ENCODE measurements at regions not wholly inside any gene's neighbourhood (a gene's known extent, or its start where the extent isn't known, plus 50 kb on each side); places are given as distances from the start of the nearest gene placed in this dataset.
"Not testable (repeated sequence)": the region's sequence is repeated elsewhere in the genome, so short reads cannot be mapped to it uniquely, and the experiment has no call there.

DNA sequence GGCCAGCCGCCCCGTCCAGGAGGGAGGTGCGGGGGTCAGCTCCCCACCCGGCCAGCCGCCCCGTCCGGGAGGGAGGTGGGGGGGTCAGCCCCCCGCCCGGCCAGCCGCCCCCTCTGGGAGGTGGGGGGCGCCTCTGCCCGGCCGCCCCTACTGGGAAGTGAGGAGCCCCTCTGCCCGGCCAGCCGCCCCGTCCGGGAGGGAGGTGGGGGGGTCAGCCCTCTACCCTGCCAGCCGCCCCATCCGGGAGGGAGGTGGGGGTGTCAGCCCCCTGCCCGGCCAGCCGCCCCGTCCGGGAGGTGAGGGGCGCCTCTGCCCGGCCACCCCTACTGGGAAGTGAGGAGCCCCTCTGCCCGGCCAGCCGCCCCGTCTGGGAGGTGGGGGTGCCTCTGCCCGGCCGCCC is 61.5 kb upstream of the LMCD1 start:
- not testable (repeated sequence) for DNase-seq

DNA sequence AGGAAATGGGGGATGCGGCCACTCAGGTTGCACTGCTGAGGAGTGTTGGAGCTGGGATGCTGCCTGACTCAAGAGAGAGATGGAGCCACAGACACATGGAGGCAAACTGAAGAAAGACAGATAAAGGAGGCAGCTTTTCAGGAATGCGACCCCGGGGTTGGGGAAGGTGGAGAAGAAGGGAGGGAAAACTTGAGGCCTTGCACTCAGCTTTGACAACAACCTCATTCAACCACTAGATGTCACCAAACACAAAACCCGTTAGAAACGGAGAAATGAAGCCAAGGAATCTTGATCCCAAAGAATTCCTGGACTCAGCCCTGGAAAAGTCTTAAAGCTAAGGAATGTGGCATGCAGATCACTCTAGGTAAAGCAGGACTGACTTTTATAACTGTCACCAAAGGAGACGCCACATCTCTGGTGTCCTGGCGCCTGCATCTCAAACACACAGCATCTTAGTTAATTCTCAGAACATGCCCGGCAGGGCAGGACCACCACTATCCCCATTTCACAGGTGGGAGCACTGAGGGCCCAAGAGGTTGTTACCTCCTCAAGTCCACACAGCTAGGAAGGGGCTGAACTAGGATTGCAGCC is 59.6 kb upstream of the LMCD1 start:
- peak; percentile 3 for DNase-seq

DNA sequence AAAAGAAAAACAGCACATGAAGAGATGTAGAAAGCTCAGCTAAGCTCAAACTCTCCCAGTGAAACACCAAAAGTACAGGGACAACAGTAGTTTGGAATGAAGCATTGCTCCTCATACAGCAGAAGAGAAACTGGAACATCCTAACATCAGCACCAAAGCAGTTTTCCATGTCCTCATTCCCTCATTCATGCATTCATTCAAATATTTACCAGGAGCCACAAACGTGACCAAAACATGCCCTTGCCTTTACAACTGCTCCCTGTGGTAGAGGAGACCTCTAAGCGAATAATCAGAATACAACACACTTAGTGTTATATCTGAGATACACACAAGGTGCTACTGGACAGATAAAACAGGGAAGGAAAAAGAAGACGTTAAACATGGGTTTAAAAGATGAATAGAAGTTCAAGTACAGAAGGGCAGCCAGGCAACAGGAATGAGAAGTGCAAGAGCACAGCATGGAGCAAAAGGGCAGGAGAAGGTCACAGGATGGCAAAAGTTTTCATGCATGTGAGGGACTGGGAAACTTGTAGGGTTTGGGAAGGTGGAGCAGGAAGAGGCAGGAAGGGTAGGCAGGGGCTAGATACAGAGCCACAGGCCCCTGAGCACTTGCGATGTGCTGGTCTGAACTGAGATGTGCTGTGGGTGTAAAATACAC is 58.5 kb upstream of the LMCD1 start:
- no peak for DNase-seq

DNA sequence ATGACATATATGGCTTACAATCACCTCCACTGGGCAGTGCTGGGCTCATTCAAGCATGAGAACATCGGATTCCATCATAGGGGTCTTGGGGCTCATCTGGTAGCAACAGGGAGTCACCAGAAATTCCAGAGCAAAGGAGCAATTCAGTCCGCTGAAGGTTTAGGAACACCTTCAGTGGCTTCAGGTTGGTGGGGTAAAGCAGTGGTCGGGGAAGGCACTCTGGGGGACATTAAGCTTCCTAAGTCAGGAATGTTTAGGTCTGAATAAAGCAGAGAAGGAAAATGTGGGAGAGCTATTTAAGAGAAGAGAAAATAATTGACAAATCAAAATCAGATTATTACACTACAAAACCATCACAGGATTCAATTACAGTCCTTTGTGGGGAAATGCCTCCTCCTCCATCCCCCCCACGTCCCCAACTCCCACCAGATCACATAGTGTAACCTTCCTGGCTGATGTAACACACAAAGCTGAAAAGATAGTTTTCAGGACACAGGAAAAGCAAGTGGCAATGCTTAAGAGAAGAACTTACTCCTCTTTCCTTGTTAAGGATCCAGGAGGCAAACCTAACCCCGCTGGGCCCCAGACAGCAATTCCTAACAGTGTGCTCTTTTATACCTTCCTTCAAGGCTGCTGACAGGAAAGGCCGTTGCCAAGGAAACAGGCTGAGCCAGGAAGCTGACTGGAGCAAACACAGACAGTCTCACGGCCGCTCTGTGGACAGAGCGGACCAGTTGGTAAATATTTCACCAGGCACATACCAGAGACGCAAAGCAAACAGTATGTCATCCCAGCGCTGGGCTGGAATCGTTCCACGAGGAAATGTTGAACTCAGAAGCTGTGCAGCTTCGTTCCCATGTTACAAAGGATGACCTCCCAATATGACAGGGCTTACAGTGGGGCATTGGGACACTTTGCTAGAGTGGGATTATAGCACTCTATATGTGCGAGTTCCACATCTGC is 57.5 kb upstream of the LMCD1 start:
- peak; percentile 1 for DNase-seq

DNA sequence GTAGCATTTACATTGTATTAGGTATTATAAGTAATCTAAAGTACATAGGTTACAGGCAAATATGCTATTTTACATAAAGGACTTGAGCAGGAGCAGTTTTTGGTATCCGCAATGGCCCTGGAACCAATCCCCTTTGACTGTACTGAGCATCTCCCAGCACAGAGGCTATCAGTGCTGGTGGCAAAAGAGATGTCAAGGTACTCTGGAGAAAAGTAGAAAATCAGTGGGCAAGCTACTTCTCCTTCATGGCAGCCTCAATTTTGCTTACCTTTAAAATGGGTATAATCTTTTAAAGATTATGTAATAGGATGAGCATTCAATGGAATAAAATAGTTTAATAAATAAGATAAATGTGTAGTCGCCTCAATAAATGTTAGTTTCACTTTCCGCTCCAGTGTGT is 56.7 kb upstream of the LMCD1 start:
- no peak for DNase-seq

DNA sequence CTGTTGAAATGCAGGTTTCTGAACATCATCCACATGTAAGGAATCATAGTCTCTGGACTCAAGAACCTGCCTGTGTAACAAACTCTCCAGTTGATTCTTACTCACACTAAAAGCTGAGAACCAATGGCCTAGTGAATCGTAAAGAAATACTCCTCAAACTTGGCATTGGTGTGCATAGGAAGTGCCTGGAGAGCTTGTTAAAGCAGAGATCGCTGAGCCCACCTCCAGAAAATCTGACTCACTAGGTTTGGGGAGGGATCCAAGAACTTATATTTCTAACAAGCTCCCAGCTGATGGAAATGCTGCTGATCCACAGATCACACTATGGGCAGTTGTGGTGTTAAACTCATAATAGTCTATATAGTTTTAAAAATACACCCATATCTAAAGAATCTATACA is 55.8 kb upstream of the LMCD1 start:
- no peak for DNase-seq

DNA sequence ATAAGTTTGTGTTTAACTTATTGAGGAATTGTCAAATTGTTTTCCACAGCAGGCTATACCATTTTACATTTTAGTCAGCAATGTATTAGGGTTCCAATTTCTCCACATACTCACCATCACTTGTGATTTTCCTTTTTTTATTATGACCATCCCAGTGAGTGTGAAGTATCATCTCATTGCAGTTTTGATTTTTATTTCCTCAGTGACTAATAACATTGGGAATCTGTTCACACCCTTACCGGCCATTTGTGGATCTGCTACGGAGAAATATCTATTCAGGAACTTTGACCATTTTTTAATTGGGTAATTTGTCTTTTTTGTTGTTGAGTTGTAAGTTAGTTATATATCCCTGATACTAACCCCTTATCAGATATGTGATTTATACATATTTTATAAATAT is 54.8 kb upstream of the LMCD1 start:
- no peak for DNase-seq

DNA sequence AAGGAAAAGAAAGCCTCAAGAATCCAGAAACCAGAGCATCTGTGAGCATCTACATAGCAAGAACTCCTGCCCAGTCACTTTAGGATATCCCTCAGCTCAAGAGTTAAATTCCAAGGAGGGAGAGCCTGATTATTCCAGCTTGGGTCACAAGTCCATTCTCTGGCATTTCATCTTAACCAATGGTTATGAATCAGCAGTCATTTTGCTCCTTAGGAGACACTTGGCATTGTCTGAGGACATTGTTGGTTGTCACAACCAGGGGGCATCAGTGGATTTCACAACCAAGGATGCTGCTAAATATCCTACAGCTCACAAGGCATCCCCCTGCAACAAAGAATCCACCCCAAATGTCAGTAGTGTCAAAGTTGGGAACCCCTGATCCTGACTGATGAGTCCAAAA is 51.0 kb upstream of the LMCD1 start:
- no peak for DNase-seq

DNA sequence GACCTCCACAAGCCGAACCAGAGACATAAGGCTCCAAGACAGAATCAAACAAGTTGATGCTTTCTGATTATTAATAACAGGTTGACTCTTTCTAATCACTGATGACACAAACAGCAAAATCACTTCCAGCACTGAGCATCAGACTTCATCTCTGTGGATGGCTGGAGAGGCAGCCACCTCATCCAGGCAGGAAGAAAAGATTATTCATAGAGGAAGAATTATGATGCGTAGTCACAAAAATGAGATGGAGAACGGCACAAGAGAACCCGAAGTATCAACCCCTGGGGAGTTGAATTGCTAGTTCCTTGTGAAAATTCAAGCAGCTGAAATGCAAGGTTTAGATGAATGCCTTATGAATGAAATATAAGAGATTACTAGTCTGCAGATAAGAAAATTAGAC is 49.9 kb upstream of the LMCD1 start:
- no peak for DNase-seq

Measured in inflammatory macrophage treated with lipopolysaccharide for 4 hours (primary cell).